HEK293 (cell line): ENCODE measurements at regions not wholly inside any gene's neighbourhood (a gene's known extent, or its start where the extent isn't known, plus 50 kb on each side); places are given as distances from the start of the nearest gene placed in this dataset.

Experiments
- CTCF ChIA-PET: fragments of 350-600 bp; formaldehyde crosslinking; extraction: SDS; loops from one replicate; lab custom pipeline; 2021; ENCODE audit warnings: antibody characterized with exemption; lab: Yijun Ruan, JAX
- POLR2A ChIA-PET: fragments of 300-600 bp; formaldehyde crosslinking; extraction: SDS; loops from one replicate; lab custom pipeline; 2020; ENCODE audit warnings: antibody characterized with exemption, inconsistent platforms; lab: Yijun Ruan, JAX
- H3K27ac ChIP-seq: fragments of 200-500 bp; sonication (Bioruptor generic); 2 replicates; pipeline ENCODE4 v1.5.1; 2014; ENCODE audit warnings: low read depth, low read length, control low read depth, inconsistent platforms; ENCODE audit errors: extremely low read depth
- H3K36me3 ChIP-seq, 2 experiments: fragments of 200-500 bp in 1 of 2; sonication (Bioruptor generic) in 1 of 2; 1 replicate in 1 of 2; 2 replicates in 1 of 2; pipeline ENCODE4 v1.5.1; 2014 to 2017; ENCODE audit warnings: inconsistent platforms in 2 of 2, low read length in 2 of 2; ENCODE audit not compliant: control insufficient read depth in 2 of 2, insufficient read depth in 1 of 2
- H3K4me1 ChIP-seq: fragments of 200-500 bp; sonication (Bioruptor generic); 2 replicates; pipeline ENCODE4 v1.5.1; 2014; ENCODE audit warnings: mild to moderate bottlenecking, low read length, inconsistent platforms; ENCODE audit not compliant: control insufficient read depth, insufficient read depth
- H3K4me3 ChIP-seq: 2 replicates; pipeline ENCODE4 v1.5.1; 2011; ENCODE audit warnings: low read depth, mild to moderate bottlenecking, control low read depth, low read length, moderate library complexity
- H3K9me3 ChIP-seq: fragments of 200-500 bp; sonication (Bioruptor generic); 2 replicates; pipeline ENCODE4 v1.5.1; 2014; ENCODE audit warnings: low read depth, low read length, inconsistent platforms; ENCODE audit not compliant: control insufficient read depth, insufficient read depth
- GLI4 ChIP-seq: fragments of 450-650 bp; formaldehyde crosslinking; IDR thresholded peaks from 2 replicates; pipeline ENCODE4 v1.5.1; 2016; ENCODE audit warnings: missing biosample characterization, missing genetic modification characterization
- IKZF3 ChIP-seq: fragments of 450-650 bp; IDR thresholded peaks from 2 replicates; pipeline ENCODE4 v1.5.0; 2018; ENCODE audit warnings: missing biosample characterization, mild to moderate bottlenecking, missing genetic modification characterization, moderate library complexity
- MEIS1 ChIP-seq: sonication (generic); formaldehyde crosslinking; IDR thresholded peaks from 2 replicates; pipeline ENCODE4 v1.8.1; 2022; ENCODE audit warnings: missing genetic modification reagents, mild to moderate bottlenecking, borderline replicate concordance
- OVOL3 ChIP-seq: fragments of 450-650 bp; formaldehyde crosslinking; IDR thresholded peaks from 2 replicates; pipeline ENCODE4 v1.5.1; 2016; ENCODE audit warnings: missing biosample characterization, missing genetic modification characterization
- RBAK ChIP-seq: fragments of 450-650 bp; formaldehyde crosslinking; IDR thresholded peaks from 2 replicates; pipeline ENCODE4 v1.5.1; 2016; ENCODE audit warnings: missing biosample characterization, missing genetic modification characterization
- SETDB1 ChIP-seq: IDR thresholded peaks from one replicate; pipeline ENCODE4 v1.6.1; 2017; ENCODE audit warnings: mild to moderate bottlenecking, low read length, moderate library complexity, mixed read lengths; ENCODE audit not compliant: insufficient read length
- ZBTB17 ChIP-seq: fragments of 450-650 bp; formaldehyde crosslinking; IDR thresholded peaks from 2 replicates; pipeline ENCODE4 v1.5.1; 2016; ENCODE audit warnings: missing biosample characterization, missing genetic modification characterization
- ZBTB48 ChIP-seq: fragments of 450-650 bp; formaldehyde crosslinking; IDR thresholded peaks from 2 replicates; pipeline ENCODE4 v1.5.1; 2016; ENCODE audit warnings: missing biosample characterization, missing genetic modification characterization
- ZBTB7A ChIP-seq: fragments of 450-650 bp; formaldehyde crosslinking; IDR thresholded peaks from 2 replicates; pipeline ENCODE4 v1.5.1; 2016; ENCODE audit warnings: low read depth, missing biosample characterization, missing genetic modification characterization
- ZNF114 ChIP-seq: fragments of 450-650 bp; formaldehyde crosslinking; IDR thresholded peaks from 2 replicates; pipeline ENCODE4 v1.5.0; 2017; ENCODE audit warnings: missing biosample characterization, missing genetic modification characterization
- ZNF133 ChIP-seq: fragments of 450-650 bp; formaldehyde crosslinking; IDR thresholded peaks from 2 replicates; pipeline ENCODE4 v1.5.1; 2016; ENCODE audit warnings: missing biosample characterization, missing genetic modification characterization
- ZNF140 ChIP-seq: fragments of 450-650 bp; formaldehyde crosslinking; IDR thresholded peaks from 2 replicates; pipeline ENCODE4 v1.5.1; 2016; ENCODE audit warnings: missing biosample characterization, missing genetic modification characterization
- ZNF19 ChIP-seq: fragments of 450-650 bp; formaldehyde crosslinking; IDR thresholded peaks from 2 replicates; pipeline ENCODE4; 2016; ENCODE audit warnings: missing biosample characterization, missing genetic modification characterization, low read depth
- ZNF239 ChIP-seq: fragments of 450-650 bp; formaldehyde crosslinking; IDR thresholded peaks from 2 replicates; pipeline ENCODE4 v1.5.1; 2016; ENCODE audit warnings: missing biosample characterization, missing genetic modification characterization
- ZNF350 ChIP-seq: fragments of 450-650 bp; formaldehyde crosslinking; IDR thresholded peaks from 2 replicates; pipeline ENCODE4 v1.5.0; 2017; ENCODE audit warnings: missing biosample characterization, mild to moderate bottlenecking, missing genetic modification characterization
- ZNF423 ChIP-seq: fragments of 450-650 bp; formaldehyde crosslinking; IDR thresholded peaks from 2 replicates; pipeline ENCODE4 v1.5.1; 2016; ENCODE audit warnings: missing biosample characterization, missing genetic modification characterization
- ZNF529 ChIP-seq: fragments of 450-650 bp; formaldehyde crosslinking; IDR thresholded peaks from 2 replicates; pipeline ENCODE4 v1.5.1; 2017; ENCODE audit warnings: missing genetic modification characterization, missing biosample characterization; ENCODE audit not compliant: insufficient replicate concordance
- ZNF549 ChIP-seq: fragments of 450-650 bp; IDR thresholded peaks from 2 replicates; pipeline ENCODE4 v1.5.1; 2018; ENCODE audit warnings: missing biosample characterization, missing genetic modification characterization, mild to moderate bottlenecking, inconsistent platforms, moderate library complexity
- ZNF621 ChIP-seq: fragments of 450-650 bp; formaldehyde crosslinking; IDR thresholded peaks from 2 replicates; pipeline ENCODE4 v1.5.1; 2017; ENCODE audit warnings: missing biosample characterization, missing genetic modification characterization
- ZNF626 ChIP-seq: fragments of 450-650 bp; sonication (Bioruptor Pico); formaldehyde crosslinking; IDR thresholded peaks from 2 replicates; pipeline ENCODE4 v1.5.1; 2018; ENCODE audit warnings: missing biosample characterization, missing genetic modification characterization, inconsistent platforms
- ZNF660 ChIP-seq: fragments of 450-650 bp; IDR thresholded peaks from 2 replicates; pipeline ENCODE4 v1.5.1; 2018; ENCODE audit warnings: missing biosample characterization, mild to moderate bottlenecking, missing genetic modification characterization
- ZNF76 ChIP-seq: fragments of 450-650 bp; formaldehyde crosslinking; IDR thresholded peaks from 2 replicates; pipeline ENCODE4; 2016; ENCODE audit warnings: low read depth, missing biosample characterization, missing genetic modification characterization, borderline replicate concordance
- ZNF792 ChIP-seq: fragments of 450-650 bp; formaldehyde crosslinking; IDR thresholded peaks from 2 replicates; pipeline ENCODE4 v1.5.1; 2016; ENCODE audit warnings: missing biosample characterization, missing genetic modification characterization
- TF ChIP-seq, protein P1 (sequence below): fragments of 450-650 bp; formaldehyde crosslinking; IDR thresholded peaks from 2 replicates; pipeline ENCODE4 v1.5.1; 2016; ENCODE audit warnings: missing biosample characterization, missing genetic modification characterization
- TF ChIP-seq, protein P2 (sequence below): fragments of 450-650 bp; formaldehyde crosslinking; IDR thresholded peaks from 2 replicates; pipeline ENCODE4 v1.5.1; 2017; ENCODE audit warnings: missing biosample characterization, missing genetic modification characterization
- TF ChIP-seq, protein P3 (sequence below): fragments of 450-650 bp; formaldehyde crosslinking; IDR thresholded peaks from 2 replicates; pipeline ENCODE4 v1.5.1; 2016; ENCODE audit warnings: missing biosample characterization, missing genetic modification characterization
- TF ChIP-seq, protein P4 (sequence below): fragments of 450-650 bp; formaldehyde crosslinking; IDR thresholded peaks from 2 replicates; pipeline ENCODE4 v1.5.1; 2017; ENCODE audit warnings: missing biosample characterization, missing genetic modification characterization
- TF ChIP-seq, protein P5 (sequence below): fragments of 450-650 bp; formaldehyde crosslinking; IDR thresholded peaks from 2 replicates; pipeline ENCODE4 v1.5.1; 2016; ENCODE audit warnings: missing biosample characterization, missing genetic modification characterization, borderline replicate concordance

DNA sequence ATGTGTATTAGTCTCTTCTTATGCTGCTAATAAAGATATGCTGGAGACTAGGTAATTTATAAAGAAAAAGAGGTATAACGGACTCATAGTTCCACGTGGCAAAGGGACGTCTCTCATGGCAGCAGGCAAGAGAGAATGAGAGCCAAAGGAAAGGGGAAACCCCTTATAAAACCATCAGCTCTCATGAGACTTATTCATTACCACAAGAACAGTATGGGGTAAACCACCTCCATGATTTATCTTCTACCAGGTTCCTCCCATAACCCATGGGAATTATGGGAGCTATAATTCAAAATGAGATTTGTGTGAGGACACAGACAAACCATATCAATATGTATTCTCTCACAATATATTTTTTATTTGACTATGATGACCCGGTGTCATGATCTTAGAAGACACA, 109.1 kb downstream of the UTRN start:
- Histone ChIP-seq H3K9me3 (no peaks in the 10 kb centered on the region), H3K36me3 (peaks cover 0 to 3% of the 10 kb centered on the region in 2 experiments; a peak in 1 of 3 replicates), H3K4me1 (no peaks in the 10 kb centered on the region), H3K4me3 (no peak overlapping the region), H3K27ac (no peak overlapping the region)
- POLR2A ChIA-PET = no interaction called here
- TF ChIP-seq ZNF660 (tag by site-specific recombination) (no peak), ZNF76 (tag by site-specific recombination) (no peak), ZNF626 (no peak), ZNF549 (tag by site-specific recombination) (no peak), ZNF621 (tag by site-specific recombination) (no peak), ZNF529 (no peak), ZNF792 (no peak), ZBTB48 (tag by site-specific recombination) (no peak)
- TF ChIP-seq, protein P1, sequence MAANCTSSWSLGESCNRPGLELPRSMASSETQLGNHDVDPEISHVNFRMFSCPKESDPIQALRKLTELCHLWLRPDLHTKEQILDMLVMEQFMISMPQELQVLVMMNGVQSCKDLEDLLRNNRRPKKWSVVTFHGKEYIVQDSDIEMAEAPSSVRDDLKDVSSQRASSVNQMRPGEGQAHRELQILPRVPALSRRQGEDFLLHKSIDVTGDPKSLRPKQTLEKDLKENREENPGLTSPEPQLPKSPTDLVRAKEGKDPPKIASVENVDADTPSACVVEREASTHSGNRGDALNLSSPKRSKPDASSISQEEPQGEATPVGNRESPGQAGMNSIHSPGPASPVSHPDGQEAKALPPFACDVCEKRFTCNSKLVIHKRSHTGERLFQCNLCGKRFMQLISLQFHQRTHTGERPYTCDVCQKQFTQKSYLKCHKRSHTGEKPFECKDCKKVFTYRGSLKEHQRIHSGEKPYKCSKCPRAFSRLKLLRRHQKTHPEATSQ = no peak
- CTCF ChIA-PET = no interaction called here

DNA sequence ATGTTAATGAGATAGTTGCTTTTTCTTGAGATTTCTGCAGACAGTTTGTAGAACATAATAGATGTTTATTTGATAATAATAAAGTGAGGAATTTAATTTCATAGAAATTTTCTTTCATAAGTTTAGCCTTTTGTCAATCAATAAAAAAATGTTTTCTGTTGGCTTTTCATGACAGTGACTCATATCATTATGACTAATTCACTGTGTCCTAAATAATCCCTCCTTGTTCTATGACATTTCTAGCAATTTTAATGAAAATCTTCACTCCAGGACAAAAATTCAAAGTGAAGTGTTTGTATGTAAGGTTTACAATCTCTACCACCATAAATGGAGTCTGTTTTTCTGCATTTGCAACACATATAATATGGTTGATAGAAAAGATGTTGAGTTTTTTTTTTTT, 109.9 kb downstream of the UTRN start:
- peaks cover 0 to 3% of the 10 kb centered on the region in 2 experiments; a peak in 1 of 3 replicates for H3K36me3 ChIP-seq
- no peaks in the 10 kb centered on the region for H3K4me1 ChIP-seq
- H3K4me3 ChIP-seq = no peak overlapping the region
- ChIA-PET POLR2A (no interaction called here), CTCF (no interaction called here)
- TF ChIP-seq SETDB1 (no peak), ZNF19 (tag by site-specific recombination) (no peak), ZBTB17 (tag by site-specific recombination) (no peak), ZNF133 (tag by site-specific recombination) (no peak), ZNF239 (tag by site-specific recombination) (no peak), ZNF140 (tag by site-specific recombination) (no peak), MEIS1 (CRISPR knock-in tag) (no peak), GLI4 (tag by site-specific recombination) (no peak), ZNF350 (tag by site-specific recombination) (no peak), RBAK (no peak), OVOL3 (tag by site-specific recombination) (no peak), ZBTB7A (tag by site-specific recombination) (no peak), ZNF423 (tag by site-specific recombination) (no peak), IKZF3 (tag by site-specific recombination) (no peak), ZNF114 (tag by site-specific recombination) (no peak), ZNF76 (tag by site-specific recombination) (no peak)
- TF ChIP-seq, protein P2, sequence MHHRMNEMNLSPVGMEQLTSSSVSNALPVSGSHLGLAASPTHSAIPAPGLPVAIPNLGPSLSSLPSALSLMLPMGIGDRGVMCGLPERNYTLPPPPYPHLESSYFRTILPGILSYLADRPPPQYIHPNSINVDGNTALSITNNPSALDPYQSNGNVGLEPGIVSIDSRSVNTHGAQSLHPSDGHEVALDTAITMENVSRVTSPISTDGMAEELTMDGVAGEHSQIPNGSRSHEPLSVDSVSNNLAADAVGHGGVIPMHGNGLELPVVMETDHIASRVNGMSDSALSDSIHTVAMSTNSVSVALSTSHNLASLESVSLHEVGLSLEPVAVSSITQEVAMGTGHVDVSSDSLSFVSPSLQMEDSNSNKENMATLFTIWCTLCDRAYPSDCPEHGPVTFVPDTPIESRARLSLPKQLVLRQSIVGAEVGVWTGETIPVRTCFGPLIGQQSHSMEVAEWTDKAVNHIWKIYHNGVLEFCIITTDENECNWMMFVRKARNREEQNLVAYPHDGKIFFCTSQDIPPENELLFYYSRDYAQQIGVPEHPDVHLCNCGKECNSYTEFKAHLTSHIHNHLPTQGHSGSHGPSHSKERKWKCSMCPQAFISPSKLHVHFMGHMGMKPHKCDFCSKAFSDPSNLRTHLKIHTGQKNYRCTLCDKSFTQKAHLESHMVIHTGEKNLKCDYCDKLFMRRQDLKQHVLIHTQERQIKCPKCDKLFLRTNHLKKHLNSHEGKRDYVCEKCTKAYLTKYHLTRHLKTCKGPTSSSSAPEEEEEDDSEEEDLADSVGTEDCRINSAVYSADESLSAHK (tag by site-specific recombination) = no peak
- TF ChIP-seq, protein P3, sequence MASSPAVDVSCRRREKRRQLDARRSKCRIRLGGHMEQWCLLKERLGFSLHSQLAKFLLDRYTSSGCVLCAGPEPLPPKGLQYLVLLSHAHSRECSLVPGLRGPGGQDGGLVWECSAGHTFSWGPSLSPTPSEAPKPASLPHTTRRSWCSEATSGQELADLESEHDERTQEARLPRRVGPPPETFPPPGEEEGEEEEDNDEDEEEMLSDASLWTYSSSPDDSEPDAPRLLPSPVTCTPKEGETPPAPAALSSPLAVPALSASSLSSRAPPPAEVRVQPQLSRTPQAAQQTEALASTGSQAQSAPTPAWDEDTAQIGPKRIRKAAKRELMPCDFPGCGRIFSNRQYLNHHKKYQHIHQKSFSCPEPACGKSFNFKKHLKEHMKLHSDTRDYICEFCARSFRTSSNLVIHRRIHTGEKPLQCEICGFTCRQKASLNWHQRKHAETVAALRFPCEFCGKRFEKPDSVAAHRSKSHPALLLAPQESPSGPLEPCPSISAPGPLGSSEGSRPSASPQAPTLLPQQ (tag by site-specific recombination) = no peak
- TF ChIP-seq, protein P4, sequence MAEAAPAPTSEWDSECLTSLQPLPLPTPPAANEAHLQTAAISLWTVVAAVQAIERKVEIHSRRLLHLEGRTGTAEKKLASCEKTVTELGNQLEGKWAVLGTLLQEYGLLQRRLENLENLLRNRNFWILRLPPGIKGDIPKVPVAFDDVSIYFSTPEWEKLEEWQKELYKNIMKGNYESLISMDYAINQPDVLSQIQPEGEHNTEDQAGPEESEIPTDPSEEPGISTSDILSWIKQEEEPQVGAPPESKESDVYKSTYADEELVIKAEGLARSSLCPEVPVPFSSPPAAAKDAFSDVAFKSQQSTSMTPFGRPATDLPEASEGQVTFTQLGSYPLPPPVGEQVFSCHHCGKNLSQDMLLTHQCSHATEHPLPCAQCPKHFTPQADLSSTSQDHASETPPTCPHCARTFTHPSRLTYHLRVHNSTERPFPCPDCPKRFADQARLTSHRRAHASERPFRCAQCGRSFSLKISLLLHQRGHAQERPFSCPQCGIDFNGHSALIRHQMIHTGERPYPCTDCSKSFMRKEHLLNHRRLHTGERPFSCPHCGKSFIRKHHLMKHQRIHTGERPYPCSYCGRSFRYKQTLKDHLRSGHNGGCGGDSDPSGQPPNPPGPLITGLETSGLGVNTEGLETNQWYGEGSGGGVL (tag by site-specific recombination) = no peak
- TF ChIP-seq, protein P5, sequence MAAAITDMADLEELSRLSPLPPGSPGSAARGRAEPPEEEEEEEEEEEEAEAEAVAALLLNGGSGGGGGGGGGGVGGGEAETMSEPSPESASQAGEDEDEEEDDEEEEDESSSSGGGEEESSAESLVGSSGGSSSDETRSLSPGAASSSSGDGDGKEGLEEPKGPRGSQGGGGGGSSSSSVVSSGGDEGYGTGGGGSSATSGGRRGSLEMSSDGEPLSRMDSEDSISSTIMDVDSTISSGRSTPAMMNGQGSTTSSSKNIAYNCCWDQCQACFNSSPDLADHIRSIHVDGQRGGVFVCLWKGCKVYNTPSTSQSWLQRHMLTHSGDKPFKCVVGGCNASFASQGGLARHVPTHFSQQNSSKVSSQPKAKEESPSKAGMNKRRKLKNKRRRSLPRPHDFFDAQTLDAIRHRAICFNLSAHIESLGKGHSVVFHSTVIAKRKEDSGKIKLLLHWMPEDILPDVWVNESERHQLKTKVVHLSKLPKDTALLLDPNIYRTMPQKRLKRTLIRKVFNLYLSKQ (tag by site-specific recombination) = no peak
- H3K9me3 ChIP-seq = no peaks in the 10 kb centered on the region
- H3K27ac ChIP-seq = no peak overlapping the region
